Astrocyte (in vitro differentiated cells and primary cell): ENCODE measurements at regions not wholly inside any gene's neighbourhood (a gene's known extent, or its start where the extent isn't known, plus 50 kb on each side); places are given as distances from the start of the nearest gene placed in this dataset.

Experiments
- DNase-seq: peaks from one replicate; pipeline ENCODE4 v3.0.0-alpha.2; 2010; ENCODE audit warnings: low read depth
- FAIRE-seq: peaks from 2 replicates; lab custom pipeline; 2011; peaks lifted over from hg19 to GRCh38; lab: Jason Lieb, UNC
- H2AFZ ChIP-seq: 2 replicates; pipeline ENCODE4 v1.6.0; 2012; ENCODE audit warnings: low read depth, low read length, inconsistent platforms
- H3K27ac ChIP-seq: 2 replicates; pipeline ENCODE4 v1.5.1; 2011; ENCODE audit warnings: low read depth, low read length, inconsistent platforms
- H3K27me3 ChIP-seq: 2 replicates; pipeline ENCODE4 v1.6.0; 2011; ENCODE audit warnings: low read length, inconsistent platforms; ENCODE audit not compliant: insufficient read depth
- H3K36me3 ChIP-seq: 2 replicates; pipeline ENCODE4 v1.5.1; 2011; ENCODE audit warnings: low read length, inconsistent platforms; ENCODE audit not compliant: insufficient read depth
- H3K4me1 ChIP-seq: 2 replicates; pipeline ENCODE4 v1.5.1; 2011; ENCODE audit warnings: low read length, inconsistent platforms; ENCODE audit not compliant: insufficient read depth
- H3K4me2 ChIP-seq: 2 replicates; pipeline ENCODE4 v1.6.0; 2012; ENCODE audit warnings: low read length, inconsistent platforms
- H3K4me3 ChIP-seq: 2 replicates; pipeline ENCODE4 v1.5.1; 2011; ENCODE audit warnings: low read depth, mild to moderate bottlenecking, low read length, inconsistent platforms; ENCODE audit not compliant: insufficient read depth
- H3K79me2 ChIP-seq: 2 replicates; pipeline ENCODE4 v1.6.0; 2012; ENCODE audit warnings: mild to moderate bottlenecking, low read length, inconsistent platforms; ENCODE audit not compliant: insufficient read depth
- H3K9ac ChIP-seq: 2 replicates; pipeline ENCODE4 v1.6.0; 2012; ENCODE audit warnings: mild to moderate bottlenecking, low read length, inconsistent platforms
- H3K9me3 ChIP-seq: 2 replicates; pipeline ENCODE4 v1.5.1; 2012; ENCODE audit warnings: low read depth, mild to moderate bottlenecking, low read length, inconsistent platforms; ENCODE audit not compliant: insufficient read depth
- H4K20me1 ChIP-seq: 2 replicates; pipeline ENCODE4 v1.6.0; 2012; ENCODE audit warnings: low read length, inconsistent platforms; ENCODE audit not compliant: insufficient read depth
- H3K27ac Mint-ChIP-seq: one replicate; pipeline ENCODE4 v1.8.0; 2021; ENCODE audit warnings: mild to moderate bottlenecking, mixed read lengths; ENCODE audit not compliant: unreplicated experiment
- H3K27me3 Mint-ChIP-seq: one replicate; pipeline ENCODE4 v1.8.0; 2021; ENCODE audit warnings: low read depth, mixed read lengths; ENCODE audit not compliant: unreplicated experiment
- H3K36me3 Mint-ChIP-seq: one replicate; pipeline ENCODE4 v1.8.0; 2021; ENCODE audit warnings: low read depth, mixed read lengths; ENCODE audit not compliant: unreplicated experiment
- H3K4me1 Mint-ChIP-seq: one replicate; pipeline ENCODE4 v1.8.0; 2021; ENCODE audit warnings: low read depth, mixed read lengths; ENCODE audit not compliant: unreplicated experiment
- H3K4me3 Mint-ChIP-seq: one replicate; pipeline ENCODE4 v1.8.0; 2021; ENCODE audit warnings: mild to moderate bottlenecking, moderate library complexity, mixed read lengths; ENCODE audit not compliant: unreplicated experiment
- H3K9me3 Mint-ChIP-seq: one replicate; pipeline ENCODE4 v1.8.0; 2021; ENCODE audit warnings: mild to moderate bottlenecking, mixed read lengths; ENCODE audit not compliant: unreplicated experiment
- CTCF ChIP-seq: IDR thresholded peaks from 2 replicates; pipeline ENCODE4 v1.5.1; 2011; ENCODE audit warnings: low read depth, mild to moderate bottlenecking, inconsistent platforms, low read length, moderate library complexity; ENCODE audit not compliant: insufficient read depth
- EZH2 ChIP-seq: IDR thresholded peaks from 2 replicates; pipeline ENCODE4 v1.6.1; 2012; ENCODE audit warnings: mild to moderate bottlenecking, low read length, inconsistent platforms; ENCODE audit not compliant: insufficient read depth

- no peak overlapping the region for H3K4me3 ChIP-seq
- FAIRE-seq (no peak), DNase-seq (no peak)
- H3K36me3 Mint-ChIP-seq = no peaks in the 10 kb centered on the region
- no peaks in the 10 kb centered on the region for H3K27me3 ChIP-seq
- peaks cover 8% of the 10 kb centered on the region for H3K4me1 Mint-ChIP-seq
- H3K27me3 Mint-ChIP-seq = peaks cover 2% of the 10 kb centered on the region
- no peak overlapping the region for H2AFZ ChIP-seq
- no peak overlapping the region for H3K27ac ChIP-seq
- no peaks in the 10 kb centered on the region for H3K4me1 ChIP-seq
- H3K36me3 ChIP-seq = no peaks in the 10 kb centered on the region
- H3K4me2 ChIP-seq = no peak overlapping the region
- no peaks in the 10 kb centered on the region for H3K79me2 ChIP-seq
- H3K9me3 Mint-ChIP-seq = peaks cover 7% of the 10 kb centered on the region
- TF ChIP-seq CTCF (no peak), EZH2 (no peak)
- no peak overlapping the region for H3K4me3 Mint-ChIP-seq
- H4K20me1 ChIP-seq = no peaks in the 10 kb centered on the region
- H3K9me3 ChIP-seq = no peaks in the 10 kb centered on the region
- no peak overlapping the region for H3K9ac ChIP-seq
- no peak overlapping the region for H3K27ac Mint-ChIP-seq
Measured at GRCh38 chr5:125331987-125332598, 585.7 kb upstream of the ZNF608 start.

- Histone ChIP-seq H3K36me3 (no peaks in the 10 kb centered on the region), H3K9me3 (no peaks in the 10 kb centered on the region), H3K79me2 (no peaks in the 10 kb centered on the region), H2AFZ (no peak overlapping the region), H3K9ac (no peak overlapping the region), H3K4me2 (no peak overlapping the region), H3K27ac (no peak overlapping the region), H3K4me3 (no peak overlapping the region), H3K27me3 (no peaks in the 10 kb centered on the region), H4K20me1 (no peaks in the 10 kb centered on the region), H3K4me1 (no peaks in the 10 kb centered on the region)
- Mint-ChIP-seq H3K27ac (no peak overlapping the region), H3K27me3 (peaks cover 2% of the 10 kb centered on the region), H3K4me1 (peaks cover 11% of the 10 kb centered on the region), H3K36me3 (no peaks in the 10 kb centered on the region), H3K9me3 (peaks cover 7% of the 10 kb centered on the region), H3K4me3 (no peak overlapping the region)
- FAIRE-seq (no peak), DNase-seq (no peak)
- TF ChIP-seq CTCF (no peak), EZH2 (no peak)
Measured at GRCh38 chr5:125333416-125333815, 587.0 kb upstream of the ZNF608 start.

GRCh38 chr5:125336401-125336800, 590.0 kb upstream of the ZNF608 start:
- H3K27me3 ChIP-seq = no peaks in the 10 kb centered on the region
- peaks cover 8% of the 10 kb centered on the region for H3K4me1 Mint-ChIP-seq
- no peak for TF ChIP-seq CTCF
- no peak for TF ChIP-seq EZH2
- H3K4me3 Mint-ChIP-seq = no peak overlapping the region
- no peak overlapping the region for H3K27ac ChIP-seq
- no peak overlapping the region for H2AFZ ChIP-seq
- peaks cover 2% of the 10 kb centered on the region for H3K9me3 Mint-ChIP-seq
- no peaks in the 10 kb centered on the region for H3K36me3 Mint-ChIP-seq
- H3K27me3 Mint-ChIP-seq = peaks cover 2% of the 10 kb centered on the region
- FAIRE-seq = no peak
- no peak overlapping the region for H3K4me3 ChIP-seq
- DNase-seq = peak; percentile 16
- no peaks in the 10 kb centered on the region for H3K79me2 ChIP-seq
- no peak overlapping the region for H3K9ac ChIP-seq
- H3K36me3 ChIP-seq = no peaks in the 10 kb centered on the region
- no peak overlapping the region for H3K4me2 ChIP-seq
- H3K4me1 ChIP-seq = no peaks in the 10 kb centered on the region
- H3K27ac Mint-ChIP-seq = no peak overlapping the region
- no peaks in the 10 kb centered on the region for H4K20me1 ChIP-seq
- H3K9me3 ChIP-seq = no peaks in the 10 kb centered on the region
